PC-9 (cell line): ENCODE measurements at regions not wholly inside any gene's neighbourhood (a gene's known extent, or its start where the extent isn't known, plus 50 kb on each side); places are given as distances from the start of the nearest gene placed in this dataset.

Experiments used
- BruUV-seq: library from RNA; stranded (reverse); fragments of 400-500 nt; replicated peaks from 2 replicates; lab custom pipeline; 2021; lab: Mats Ljungman, UMichigan
- CTCF ChIA-PET: fragments of 300-600 bp; sonication (Branson Sonifier 250); formaldehyde crosslinking; loops from one replicate; lab custom pipeline; 2022; ENCODE audit warnings: antibody characterized with exemption; lab: Charles Lee
- POLR2A ChIA-PET: fragments of 300-600 bp; sonication (Branson Sonifier 250); formaldehyde crosslinking; loops from one replicate; lab custom pipeline; 2022; ENCODE audit warnings: antibody characterized with exemption; ENCODE audit not compliant: unreplicated experiment; lab: Charles Lee
- DNase-seq, 2 experiments: peaks; one replicate each; pipeline versions ENCODE4 v3.0.0 to v3.0.0-alpha.2; 2015 to 2022; ENCODE audit warnings: mixed read lengths in 1 of 2
- H2AFZ ChIP-seq: fragments of 200-600 bp; sonication (generic); 2 replicates; pipeline ENCODE4 v1.8.1; 2017; ENCODE audit warnings: antibody characterized with exemption
- H3F3A ChIP-seq: fragments of 200-600 bp; sonication (generic); 2 replicates; pipeline ENCODE4 v1.8.1; 2017; ENCODE audit warnings: antibody characterized with exemption, mild to moderate bottlenecking, low read depth; ENCODE audit not compliant: insufficient read depth
- H3K27ac ChIP-seq: fragments of 200-600 bp; sonication (generic); 2 replicates; pipeline ENCODE4 v1.6.1; 2016; ENCODE audit warnings: mixed run types
- H3K27me3 ChIP-seq: fragments of 200-600 bp; sonication (generic); 2 replicates; pipeline ENCODE4 v1.6.1; 2016; ENCODE audit warnings: low read depth, mixed run types; ENCODE audit not compliant: insufficient read depth
- H3K36me3 ChIP-seq: fragments of 200-600 bp; sonication (generic); 2 replicates; pipeline ENCODE4 v1.6.1; 2016; ENCODE audit warnings: low read depth, mixed run types
- H3K4me1 ChIP-seq: fragments of 200-600 bp; sonication (generic); replicated peaks from 2 replicates; pipeline ENCODE4 v1.6.1; 2016; ENCODE audit warnings: mixed run types; ENCODE audit not compliant: insufficient read depth
- H3K4me2 ChIP-seq: fragments of 200-600 bp; sonication (generic); 2 replicates; pipeline ENCODE4 v1.6.1; 2017; ENCODE audit warnings: mixed run types
- H3K4me3 ChIP-seq: fragments of 200-600 bp; sonication (generic); 2 replicates; pipeline ENCODE4 v1.6.1; 2016; ENCODE audit warnings: mixed run types
- H3K79me2 ChIP-seq: fragments of 200-600 bp; sonication (generic); 2 replicates; pipeline ENCODE4 v1.6.1; 2017; ENCODE audit warnings: low read depth, mixed run types
- H3K9me2 ChIP-seq: fragments of 200-600 bp; sonication (generic); 2 replicates; pipeline ENCODE4 v1.8.1; 2017; ENCODE audit warnings: mild to moderate bottlenecking; ENCODE audit not compliant: insufficient read depth
- H3K9me3 ChIP-seq: fragments of 200-600 bp; sonication (generic); 2 replicates; pipeline ENCODE4 v1.8.1; 2016; ENCODE audit warnings: low read depth; ENCODE audit not compliant: insufficient read depth
- H4K20me1 ChIP-seq: fragments of 200-600 bp; sonication (generic); 2 replicates; pipeline ENCODE4 v1.8.1; 2017; ENCODE audit not compliant: insufficient read depth
- CTCF ChIP-seq: fragments of 200-600 bp; sonication (generic); conservative IDR thresholded peaks from 2 replicates; pipeline ENCODE4 v1.6.1; 2017; ENCODE audit warnings: mixed run types, antibody characterized with exemption, mild to moderate bottlenecking, moderate library complexity
- EZH2 ChIP-seq: fragments of 200-600 bp; sonication (generic); IDR thresholded peaks from 2 replicates; pipeline ENCODE4 v1.8.0; 2017; ENCODE audit warnings: antibody characterized with exemption, low read depth
- intact Hi-C: fragments of 100-400 bp; cut with micrococcal nuclease; formaldehyde crosslinking; loops from one replicate; pipeline ENCODE4 v1.10.0; 2022; ENCODE audit not compliant: unreplicated experiment

GRCh38 chr13:64371461-64371860, 2858.7 kb downstream of the PCDH9 start:
- H3K4me1 ChIP-seq, result no peaks in the 10 kb centered on the region
- no peaks in the 10 kb centered on the region for H3K9me2 ChIP-seq
- DNase-seq, result no peak
- no TSS peak for BruUV-seq
- no peak overlapping the region for H3K4me2 ChIP-seq
- H3K27me3 ChIP-seq, result no peaks in the 10 kb centered on the region
- H3K27ac ChIP-seq, result no peak overlapping the region
- H3K9me3 ChIP-seq, result no peaks in the 10 kb centered on the region
- no peak overlapping the region for H2AFZ ChIP-seq
- H3K4me3 ChIP-seq, result no peak overlapping the region
- H3K36me3 ChIP-seq, result no peaks in the 10 kb centered on the region
- H3F3A ChIP-seq, result no peaks in the 10 kb centered on the region
- H4K20me1 ChIP-seq, result no peaks in the 10 kb centered on the region
- TF ChIP-seq EZH2, result no peak
- no peak for TF ChIP-seq CTCF
- ChIA-PET POLR2A (no interaction called here), CTCF (no interaction called here)
- H3K79me2 ChIP-seq, result no peaks in the 10 kb centered on the region
- intact Hi-C loops, result no loop called here

DNA sequence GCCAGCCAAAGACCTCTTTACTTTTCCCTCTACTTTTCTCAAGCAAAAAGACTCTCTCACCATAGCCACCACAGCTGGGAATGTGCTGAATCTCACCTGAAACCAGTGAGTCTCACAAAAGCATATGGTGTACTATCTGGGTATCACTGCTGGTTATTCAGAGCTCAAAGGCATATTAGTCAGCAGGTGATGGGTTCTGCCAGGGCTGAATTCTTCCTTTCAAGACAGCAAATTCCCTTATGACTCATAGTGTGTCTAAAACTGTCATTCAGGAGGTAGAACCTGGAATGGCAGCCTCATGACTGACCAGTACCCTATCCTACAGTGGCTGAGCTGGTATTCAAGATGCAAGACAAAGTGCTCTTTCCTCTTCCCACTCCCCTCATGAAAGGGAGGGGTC, 2859.1 kb downstream of the PCDH9 start:
- H3K36me3 ChIP-seq, result no peaks in the 10 kb centered on the region
- H3K4me2 ChIP-seq, result no peak overlapping the region
- peak; percentile 8 to 39 for DNase-seq
- no peaks in the 10 kb centered on the region for H3F3A ChIP-seq
- BruUV-seq, result no TSS peak
- ChIA-PET POLR2A (interaction anchor here (0.7 kb wide), 1 partner anchor 48 kb away, joined by 4 read pairs; no protein-coding TSS in a partner anchor), CTCF (no interaction called here)
- no peak overlapping the region for H2AFZ ChIP-seq
- intact Hi-C loops, result no loop called here
- H3K27me3 ChIP-seq, result no peaks in the 10 kb centered on the region
- H3K9me3 ChIP-seq, result no peaks in the 10 kb centered on the region
- H3K4me3 ChIP-seq, result no peak overlapping the region
- H3K9me2 ChIP-seq, result no peaks in the 10 kb centered on the region
- no peak for TF ChIP-seq CTCF
- TF ChIP-seq EZH2, result no peak
- H4K20me1 ChIP-seq, result no peaks in the 10 kb centered on the region
- no peaks in the 10 kb centered on the region for H3K4me1 ChIP-seq
- H3K27ac ChIP-seq, result no peak overlapping the region
- no peaks in the 10 kb centered on the region for H3K79me2 ChIP-seq

GRCh38 chr13:64369121-64369520, 2861.0 kb downstream of the PCDH9 start:
- intact Hi-C loops, result no loop called here
- Histone ChIP-seq H3K9me3 (no peaks in the 10 kb centered on the region), H3K36me3 (no peaks in the 10 kb centered on the region), H3K27ac (no peak overlapping the region), H3F3A (no peaks in the 10 kb centered on the region), H3K79me2 (no peaks in the 10 kb centered on the region), H2AFZ (no peak overlapping the region), H4K20me1 (no peaks in the 10 kb centered on the region), H3K27me3 (no peaks in the 10 kb centered on the region), H3K4me1 (no peaks in the 10 kb centered on the region), H3K4me3 (no peak overlapping the region), H3K4me2 (no peak overlapping the region), H3K9me2 (no peaks in the 10 kb centered on the region)
- no peak for TF ChIP-seq CTCF
- no peak for TF ChIP-seq EZH2
- DNase-seq, result no peak
- ChIA-PET CTCF (no interaction called here), POLR2A (no interaction called here)
- no TSS peak for BruUV-seq
